ENCODE measurements at regions not wholly inside any gene's neighbourhood (a gene's known extent, or its start where the extent isn't known, plus 50 kb on each side); places are given as distances from the start of the nearest gene placed in this dataset.
A peak's percentile ranks its signal among the peaks of the same experiment; 100 is the strongest.

DNA sequence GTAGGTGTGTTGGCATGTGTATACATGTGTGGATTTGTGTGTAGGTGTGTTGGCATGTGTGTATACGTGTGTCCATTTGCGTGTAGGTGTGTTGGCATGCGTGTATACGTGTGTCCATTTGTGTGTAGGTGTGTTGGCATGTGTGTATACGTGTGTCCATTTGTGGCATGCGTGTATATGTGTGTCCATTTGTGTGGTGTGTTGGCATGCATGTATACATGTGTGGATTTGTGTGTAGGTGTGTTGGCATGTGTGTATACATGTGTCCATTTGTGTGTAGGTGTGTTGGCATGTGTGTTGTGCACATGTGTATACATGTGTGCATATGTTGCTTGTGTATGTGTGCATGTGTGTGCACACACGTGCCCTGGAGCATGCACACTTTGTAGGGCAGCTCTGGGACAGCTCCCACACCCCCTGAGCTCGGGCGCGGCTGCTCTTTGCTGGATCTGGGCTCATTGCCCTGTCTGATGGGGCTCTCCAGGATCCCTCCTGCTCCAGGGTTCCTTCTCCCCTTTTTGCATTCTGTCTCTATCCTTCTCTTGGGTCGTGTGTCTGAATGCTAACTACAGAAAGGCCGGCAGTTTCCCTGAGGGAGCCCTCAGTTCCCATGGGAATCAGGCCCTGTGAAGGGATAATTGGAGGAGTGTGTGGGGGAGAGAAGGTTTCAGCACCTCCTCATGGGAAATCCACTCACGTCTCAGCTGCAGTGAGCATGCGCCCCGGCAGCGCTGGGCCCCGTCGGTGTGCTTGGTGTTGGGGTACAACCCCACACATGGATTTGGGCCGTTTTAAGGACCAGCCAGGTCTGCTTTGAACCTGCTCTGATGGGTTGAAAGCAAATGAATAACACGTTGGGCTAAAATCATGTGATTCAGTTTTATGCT is 102.0 kb downstream of the ERMARD start:
- DNase-seq: no peak

DNA sequence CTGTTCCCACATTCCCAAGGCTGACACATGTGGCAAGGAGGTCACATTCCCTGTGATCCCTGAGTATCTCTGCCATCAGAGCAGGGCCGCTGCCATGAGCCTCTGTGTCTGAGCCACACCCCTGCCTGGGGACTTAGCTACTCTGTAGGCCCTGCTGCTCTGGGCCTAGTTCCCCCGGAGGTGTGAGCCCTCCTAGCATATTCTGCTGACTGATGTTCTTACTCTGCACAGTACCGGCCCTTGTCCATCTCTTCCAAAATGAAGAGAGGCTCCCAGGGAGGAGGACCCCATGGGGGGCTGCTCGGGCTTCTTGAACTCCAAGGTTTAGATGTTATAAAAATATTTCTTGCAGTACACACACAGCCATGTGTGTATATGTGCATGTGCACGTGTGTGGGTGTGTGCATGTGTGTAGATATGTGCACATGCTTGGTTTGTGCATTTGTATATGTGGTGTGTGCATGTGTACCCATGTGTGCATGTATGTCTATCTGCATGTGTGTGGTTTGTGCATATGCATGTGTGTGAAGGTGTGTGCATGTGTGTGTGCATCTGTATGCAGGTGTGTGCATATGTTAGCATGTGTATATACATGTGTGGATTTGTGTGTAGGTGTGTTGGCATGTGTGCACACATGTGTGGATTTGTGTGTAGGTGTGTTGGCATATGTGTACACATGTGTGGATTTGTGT is 101.2 kb downstream of the ERMARD start:
- no peak for DNase-seq

DNA sequence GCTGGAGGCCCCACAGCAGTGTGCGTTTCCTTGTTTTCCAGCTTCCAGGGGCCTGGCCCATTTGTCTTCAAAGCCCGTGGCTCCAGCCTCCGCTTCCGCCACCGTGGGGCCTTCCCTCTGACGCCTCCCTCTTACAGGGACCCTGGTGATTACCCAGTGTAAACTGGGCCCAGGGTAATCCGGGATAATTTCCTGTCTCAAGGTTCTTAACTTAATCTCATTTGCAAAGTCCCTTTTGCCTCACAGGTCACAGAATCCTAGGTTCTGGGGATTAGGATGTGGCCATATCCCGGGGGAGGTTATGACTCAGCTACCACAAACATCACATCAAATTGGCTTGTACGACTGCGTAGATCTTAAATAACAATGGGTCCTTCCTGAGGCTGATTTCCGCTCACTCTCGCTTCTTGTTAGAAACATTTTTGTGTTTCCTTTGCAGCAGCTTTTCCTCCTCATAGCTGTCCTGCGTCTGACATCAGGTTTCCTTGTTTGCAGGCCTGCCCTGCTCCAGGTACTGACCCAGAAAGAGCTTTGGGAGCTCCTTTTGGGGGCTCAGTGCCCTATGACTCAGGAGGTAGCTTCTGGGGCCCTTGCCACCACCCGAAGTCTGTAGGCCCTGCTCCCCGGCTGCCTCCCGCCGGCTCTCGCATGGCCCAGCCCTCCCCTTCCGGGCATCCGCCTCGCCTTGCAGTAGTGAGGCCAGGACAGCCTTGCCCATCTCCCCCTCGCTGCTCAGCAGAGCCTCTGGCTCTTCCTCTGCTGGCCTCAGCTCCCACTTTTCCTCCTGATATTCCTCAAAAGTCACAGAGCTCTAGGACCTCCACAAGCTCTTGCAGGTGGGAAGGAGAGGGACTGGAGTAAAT is 100.5 kb downstream of the ERMARD start:
- DNase-seq: peak; percentile 20

DNA sequence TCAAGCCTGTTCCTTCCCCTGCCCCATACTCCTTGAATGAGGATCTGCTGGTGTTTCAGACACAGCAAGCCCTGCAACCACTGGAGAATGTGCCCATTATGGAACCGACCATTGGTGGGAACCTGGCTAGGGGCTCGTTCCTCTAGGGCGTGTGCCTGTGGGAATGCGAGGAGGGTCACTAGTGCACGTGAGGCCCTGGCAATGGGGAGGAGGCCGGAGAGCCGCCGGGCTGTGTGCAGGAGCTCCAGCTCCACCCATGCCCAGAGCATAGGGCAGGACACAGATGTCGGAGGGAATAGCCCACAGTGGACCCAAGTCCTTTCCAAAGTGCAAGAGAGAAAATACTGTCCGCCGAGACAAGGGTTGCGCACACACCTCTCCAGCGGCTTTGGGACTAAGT is 99.3 kb downstream of the ERMARD start:
- no peak for DNase-seq

DNA sequence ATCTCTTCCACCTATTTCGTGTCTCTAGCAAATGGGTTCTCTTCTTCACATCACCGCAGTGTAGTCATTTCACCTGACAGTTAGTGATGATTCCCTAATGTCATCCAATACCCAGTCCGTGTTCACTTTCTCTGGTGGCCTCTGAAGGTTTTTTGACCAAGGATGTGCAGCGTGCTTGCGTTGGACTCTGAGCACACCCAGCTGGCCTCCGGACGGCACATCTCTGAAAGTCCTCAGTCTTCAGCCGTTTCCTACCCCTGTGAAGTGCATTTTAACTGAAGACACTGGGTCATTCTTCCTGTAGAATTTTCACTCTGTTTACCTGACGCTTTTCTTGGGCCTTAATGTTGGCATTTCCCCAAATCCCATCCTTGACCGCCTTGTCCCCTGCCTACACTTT is 98.7 kb downstream of the ERMARD start:
- no peak for DNase-seq

DNA sequence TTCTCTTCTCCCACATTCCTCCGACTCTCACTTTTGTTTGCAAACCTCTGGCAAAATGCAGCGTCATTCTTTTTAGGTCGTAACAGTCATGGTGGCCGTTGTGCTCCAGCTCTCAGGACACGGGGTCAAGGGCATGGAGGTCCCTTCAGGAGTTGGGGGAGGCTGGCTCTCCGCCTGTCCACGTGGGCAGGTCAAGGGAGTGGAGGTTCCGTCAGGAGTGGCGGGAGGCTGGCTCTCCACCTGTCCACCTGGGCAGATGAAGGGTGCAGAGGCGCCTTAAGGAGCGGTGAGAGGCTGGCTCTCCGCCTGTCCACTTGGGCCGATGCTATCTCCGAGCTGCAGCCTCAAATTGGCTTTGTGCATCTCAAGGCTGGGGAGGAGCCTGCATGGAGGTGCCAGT is 98.0 kb downstream of the ERMARD start:
- DNase-seq: no peak

DNA sequence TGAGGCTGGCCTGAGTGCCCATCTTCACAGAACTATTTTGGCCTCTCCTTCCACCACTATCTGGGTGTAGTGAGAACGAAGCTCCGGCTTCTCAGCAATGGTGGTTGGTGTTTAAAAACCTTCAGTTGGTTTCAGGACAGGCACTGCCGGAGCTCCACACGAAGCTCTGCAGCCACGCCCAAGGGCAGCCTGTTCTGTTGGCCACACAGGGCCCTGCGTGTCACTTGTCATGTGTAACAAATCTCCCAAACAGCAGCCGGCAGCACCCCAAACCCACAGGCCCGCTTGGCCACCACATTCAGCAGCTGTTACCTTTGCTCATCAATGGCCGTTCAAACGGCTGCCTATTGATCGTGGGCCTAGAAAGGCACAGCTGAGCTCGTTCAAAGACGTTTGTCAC is 97.5 kb downstream of the ERMARD start:
- DNase-seq: no peak

DNA sequence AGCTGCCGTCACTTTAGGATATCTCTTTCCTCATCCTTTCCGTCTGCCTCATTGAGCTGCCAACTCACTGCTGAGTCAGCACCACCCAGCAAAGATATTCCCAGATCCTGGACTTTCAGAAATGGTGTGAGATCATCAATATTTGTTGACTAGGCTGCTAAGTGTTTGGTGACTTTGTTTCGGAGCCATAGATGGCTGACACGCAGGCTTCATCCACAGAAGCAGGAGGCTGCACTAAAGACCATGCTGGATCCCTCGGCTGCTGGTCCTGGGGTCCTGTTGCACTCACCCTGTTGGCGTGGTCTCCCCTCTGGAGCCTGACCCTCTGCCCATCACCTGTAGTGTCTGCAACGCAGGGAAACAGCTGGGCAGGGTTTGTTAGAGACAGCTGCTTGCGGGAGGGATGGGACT is 96.5 kb downstream of the ERMARD start:
- no peak for DNase-seq

DNA sequence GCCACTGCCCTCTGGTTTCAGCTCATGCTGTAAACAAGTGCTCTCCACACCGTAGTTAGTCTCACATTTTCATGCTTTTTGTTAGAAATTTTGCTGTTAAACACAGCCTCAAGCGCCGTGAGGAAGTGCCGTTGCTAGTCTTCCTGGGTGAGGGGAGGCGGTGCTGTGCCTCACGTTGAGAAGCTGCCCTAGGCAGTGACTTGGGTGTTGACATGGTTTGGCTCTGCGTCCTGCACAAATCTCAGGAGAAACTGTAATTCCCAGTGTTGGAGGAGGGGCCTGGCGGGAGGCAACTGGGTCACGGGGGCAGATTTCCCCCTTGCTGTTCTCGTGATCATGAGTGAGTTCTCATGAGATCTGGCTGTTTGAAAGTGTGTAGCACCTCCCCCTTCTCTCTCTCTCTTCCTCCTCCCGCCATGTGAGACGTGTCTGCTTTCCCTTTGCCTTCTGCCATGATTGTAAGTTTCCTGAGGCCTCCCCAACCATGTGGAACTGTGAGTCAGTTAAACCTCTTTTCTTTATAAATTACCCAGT is 95.8 kb downstream of the ERMARD start:
- DNase-seq: no peak

DNA sequence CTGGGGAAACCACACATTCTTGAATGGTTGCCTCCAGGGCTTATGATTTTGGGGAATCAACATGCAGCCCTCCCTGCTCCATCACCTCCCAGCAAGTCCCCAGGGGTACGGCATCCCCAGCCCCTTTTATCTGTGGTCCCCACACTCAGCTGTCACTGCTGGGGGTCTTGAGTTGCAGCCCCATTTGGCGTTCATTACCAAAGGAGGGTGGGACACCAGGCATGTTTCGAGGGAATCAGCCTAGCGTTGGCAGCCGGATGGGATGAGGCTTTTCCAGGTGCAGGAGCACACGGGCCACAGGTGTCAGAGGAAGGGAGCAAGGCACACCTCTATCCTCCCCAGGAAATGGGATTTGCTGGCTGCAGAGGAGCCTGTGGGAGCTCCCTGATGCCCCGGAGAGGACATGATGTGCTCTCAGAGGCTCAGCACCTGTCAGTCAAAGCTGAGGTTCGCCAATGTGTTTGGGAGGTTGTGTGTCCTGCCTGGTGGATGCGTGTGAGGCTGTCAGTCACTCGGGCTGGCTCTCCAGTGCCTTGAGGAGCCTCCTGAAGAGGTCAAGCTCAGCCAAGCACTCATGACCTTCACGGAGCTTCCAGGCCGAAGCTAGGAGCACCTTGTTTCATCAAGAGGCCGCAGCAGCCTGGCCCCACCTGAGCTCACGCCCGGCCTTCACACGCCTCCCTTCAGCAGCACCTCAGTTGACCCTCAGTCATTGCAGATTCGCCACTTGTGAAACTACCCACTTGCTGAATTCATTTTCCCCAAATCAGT is 95.0 kb downstream of the ERMARD start:
- DNase-seq: no peak

DNA sequence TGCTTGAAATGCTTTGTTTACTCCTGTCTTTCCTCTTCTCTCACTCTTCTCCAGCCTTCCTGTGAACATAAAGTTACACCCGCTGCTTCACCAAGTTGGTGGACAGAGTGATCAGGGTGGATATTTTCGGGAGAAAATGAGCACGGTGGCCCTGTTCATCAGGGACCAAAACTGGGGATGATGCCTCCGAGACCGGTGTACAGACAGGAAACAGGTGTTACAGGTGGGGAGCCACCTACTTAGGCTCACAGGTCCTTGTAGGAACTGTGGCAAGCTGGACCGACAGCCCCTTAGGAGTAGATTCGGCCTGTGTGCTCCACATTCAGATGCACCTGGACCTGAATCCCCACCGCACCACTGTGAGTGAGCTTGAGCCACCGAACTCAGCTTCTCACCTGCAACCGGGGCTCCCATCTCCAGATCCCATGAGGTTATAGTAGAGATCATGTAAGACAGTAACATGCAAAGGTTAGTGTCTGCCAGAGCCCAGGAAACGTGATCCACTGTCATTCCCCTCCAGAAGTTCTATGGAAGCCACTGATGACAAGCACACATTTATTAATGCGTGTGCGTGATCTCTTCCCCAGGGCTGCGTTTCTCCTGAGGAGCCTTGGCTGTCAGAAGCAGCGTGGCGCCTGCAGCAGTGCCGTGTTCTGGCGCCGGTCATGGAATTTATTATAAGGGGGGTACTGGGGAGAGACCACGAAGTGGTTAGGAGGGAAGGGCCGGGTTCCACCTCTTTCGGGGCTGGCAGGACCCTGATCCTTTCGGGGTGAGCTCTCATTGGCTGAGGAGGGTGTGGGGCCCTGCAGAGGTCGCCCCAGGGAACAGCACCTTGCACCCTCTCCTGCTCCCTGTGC is 94.2 kb downstream of the ERMARD start:
- no peak for DNase-seq

DNA sequence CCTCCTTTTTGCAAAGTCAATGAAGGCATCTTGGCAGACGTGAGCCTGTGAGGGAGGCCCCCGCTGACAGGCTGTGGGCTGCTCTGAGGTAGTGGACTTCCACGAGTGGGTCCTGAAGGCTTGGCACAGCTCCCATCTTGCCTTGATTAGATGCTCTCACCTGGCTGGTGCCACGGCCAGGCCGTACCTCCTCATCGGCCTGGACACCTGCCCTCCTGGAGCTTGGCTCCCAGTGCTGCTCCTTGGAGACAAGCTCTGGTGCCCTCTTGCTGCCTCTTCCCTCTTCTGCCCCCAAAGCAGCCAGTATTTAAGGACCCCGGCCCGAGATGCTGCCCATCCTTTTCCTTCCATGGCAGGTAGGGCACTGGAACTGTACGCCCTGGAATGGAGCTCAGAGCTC is 93.5 kb downstream of the ERMARD start:
- no peak for DNase-seq

DNA sequence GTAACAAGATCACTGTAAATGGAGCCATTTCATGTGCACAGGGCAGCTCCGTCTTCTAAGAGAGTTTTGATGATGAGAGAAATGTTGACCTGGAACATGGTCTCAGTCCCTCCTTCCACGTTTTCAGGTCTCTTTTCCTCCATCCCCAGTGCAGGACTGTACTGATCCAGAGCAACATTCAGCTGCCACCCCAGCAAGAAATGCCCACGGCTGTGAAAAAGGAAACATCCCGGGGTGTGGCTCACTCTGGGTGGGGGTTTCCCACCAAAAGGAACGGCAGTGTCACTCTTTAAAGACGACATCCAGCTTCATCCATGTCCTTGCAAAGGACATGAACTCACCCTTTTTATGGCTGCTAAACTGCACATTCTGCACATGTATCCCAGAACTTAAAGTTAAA is 92.6 kb downstream of the ERMARD start:
- no peak for DNase-seq

DNA sequence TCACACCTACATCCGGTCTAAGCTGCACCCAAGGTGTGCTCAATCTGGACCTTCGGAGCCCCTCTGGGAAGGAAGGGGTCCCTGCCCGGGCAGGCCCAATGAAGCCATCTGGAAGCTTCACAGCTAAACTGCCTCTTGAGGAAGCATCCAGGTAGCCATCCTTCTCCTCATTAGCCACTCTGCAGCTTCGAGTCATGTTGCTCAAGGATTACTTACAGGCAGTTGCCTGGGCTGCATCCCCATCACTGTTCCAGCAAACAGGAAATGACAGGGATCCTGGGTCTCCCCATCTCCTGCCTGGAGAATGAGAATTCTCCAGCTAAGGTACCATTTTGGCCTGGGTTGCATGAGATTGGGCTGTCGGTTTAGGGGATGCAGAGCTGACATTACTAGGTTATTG is 91.7 kb downstream of the ERMARD start:
- no peak for DNase-seq

DNA sequence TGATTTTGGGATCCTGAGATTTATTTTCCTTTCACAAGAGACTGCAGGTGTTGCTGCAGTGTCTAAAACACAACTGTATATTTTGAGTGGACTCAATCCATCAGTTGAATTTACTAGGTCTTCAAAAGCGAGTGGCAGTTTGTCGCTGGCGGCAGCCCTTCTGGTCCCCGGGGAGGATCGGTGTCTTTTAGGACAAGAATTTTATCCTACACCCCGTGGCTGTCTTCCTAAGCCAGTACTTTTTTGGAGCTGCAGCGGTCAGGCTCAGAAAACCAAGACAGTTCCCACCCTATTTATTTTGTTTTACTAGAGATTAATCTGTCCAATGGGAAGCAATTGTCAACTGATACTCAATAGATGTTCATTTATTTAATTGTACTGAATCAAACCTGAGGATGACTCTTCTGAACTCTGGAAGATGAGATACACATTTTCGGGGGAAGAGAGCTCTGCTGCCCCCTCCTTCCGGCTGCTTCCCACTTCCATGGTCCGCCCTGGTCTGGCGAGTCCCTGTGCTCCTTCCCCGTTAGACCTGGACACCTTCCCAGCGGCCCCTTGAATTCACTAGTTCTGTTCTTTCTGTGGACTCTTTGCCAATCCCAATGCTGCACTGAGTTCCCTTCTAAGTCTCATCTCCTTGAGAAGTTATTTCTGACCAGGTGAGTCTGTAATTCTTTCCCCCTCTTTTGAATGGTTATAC is 90.6 kb downstream of the ERMARD start:
- DNase-seq: no peak

DNA sequence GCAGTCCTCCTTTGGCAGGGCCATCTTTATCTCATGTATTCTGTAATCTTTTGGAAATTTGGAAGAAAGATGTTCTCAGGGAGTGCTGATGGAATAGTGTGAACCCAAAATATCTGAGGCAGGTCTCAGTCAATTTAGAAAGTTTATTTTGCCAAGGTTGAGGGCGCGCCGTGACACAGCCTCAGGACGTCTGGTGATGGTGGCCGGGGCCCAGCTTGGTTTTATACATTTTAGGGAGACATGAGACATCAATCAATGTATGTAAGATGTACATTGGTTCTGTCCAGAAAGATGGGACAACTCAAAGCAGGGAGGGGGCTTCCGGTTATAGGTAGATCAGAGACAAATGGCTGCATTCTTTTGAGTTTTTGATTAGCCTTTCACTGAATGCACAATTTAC is 89.8 kb downstream of the ERMARD start:
- DNase-seq: no peak

DNA sequence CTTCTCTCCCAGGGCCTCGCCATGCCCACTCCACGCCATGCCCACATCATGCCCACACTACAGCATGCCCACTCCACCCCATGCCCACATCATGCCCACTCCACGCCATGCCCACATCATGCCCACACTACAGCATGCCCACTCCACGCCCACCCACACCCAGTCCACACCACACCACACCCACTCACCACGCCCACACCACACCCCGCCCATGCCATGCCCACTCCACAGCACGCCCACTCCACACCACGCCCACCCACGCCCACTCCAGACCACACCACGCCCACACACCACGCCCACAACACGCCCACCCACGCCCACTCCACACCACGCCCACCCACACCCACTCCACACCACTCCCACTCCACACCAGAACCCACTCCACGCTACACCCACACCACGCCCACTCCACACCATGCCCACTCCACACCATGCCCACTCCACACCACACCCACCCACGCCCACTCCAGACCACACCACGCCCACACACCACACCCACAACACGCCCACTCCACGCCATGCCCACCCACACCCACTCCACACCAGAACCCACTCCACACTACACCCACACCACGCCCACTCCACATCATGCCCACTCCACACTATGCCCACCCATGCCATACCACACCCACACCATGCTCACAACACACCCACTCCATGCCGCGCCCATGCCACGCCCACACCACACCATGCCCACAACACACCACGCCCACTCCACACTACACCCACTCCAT is 88.6 kb downstream of the ERMARD start:
- DNase-seq: no peak

DNA sequence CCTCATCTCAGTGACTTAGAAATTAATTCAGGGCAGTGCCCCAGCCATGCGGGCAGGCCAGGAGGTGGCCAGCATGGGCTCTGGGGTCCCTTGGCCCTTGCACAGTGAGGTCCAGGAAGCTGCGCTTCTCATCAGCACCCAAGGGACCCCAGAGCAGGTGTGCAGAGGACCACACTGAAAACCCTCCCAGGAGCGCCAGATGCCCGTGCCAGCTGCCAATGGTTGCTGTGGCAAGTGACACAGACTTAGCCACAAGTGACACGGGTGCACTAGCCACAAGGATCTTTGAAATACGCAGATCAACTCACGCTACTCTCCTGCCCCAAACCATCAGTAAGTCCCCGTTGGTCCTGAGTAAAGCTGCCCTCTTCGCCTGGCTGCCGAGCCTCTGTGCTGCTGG is 88.1 kb downstream of the ERMARD start:
- no peak for DNase-seq

DNA sequence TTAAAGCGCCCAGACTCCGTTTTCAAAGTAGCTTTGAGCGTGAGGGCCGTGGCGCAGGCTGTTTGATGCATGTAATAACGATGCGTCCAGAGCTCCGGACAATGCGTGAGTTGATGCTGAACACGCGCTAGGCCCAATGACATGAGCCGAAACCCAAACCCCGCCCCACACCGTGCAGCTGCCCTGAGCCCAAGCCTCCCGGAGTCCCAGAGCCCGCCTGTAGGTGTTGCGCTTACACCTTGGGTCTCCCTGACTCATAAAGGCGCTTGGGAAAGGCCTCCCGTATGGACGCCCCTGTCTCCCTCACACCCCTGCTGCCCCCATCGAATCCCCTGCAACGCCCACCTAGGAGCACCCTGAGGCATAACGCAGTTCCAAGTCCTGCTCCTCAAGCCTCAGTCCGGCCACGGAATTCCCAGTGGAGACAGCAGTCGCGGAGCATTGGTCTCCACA is 87.6 kb downstream of the ERMARD start:
- no peak for DNase-seq
